H9 (cell line): ENCODE measurements at regions not wholly inside any gene's neighbourhood (a gene's known extent, or its start where the extent isn't known, plus 50 kb on each side); places are given as distances from the start of the nearest gene placed in this dataset.

Source experiments
- DNase-seq: peaks from one replicate; pipeline ENCODE4 v3.0.0-alpha.2; 2017
- H2AFZ ChIP-seq: one replicate; pipeline ENCODE4 v1.6.1; 2013; ENCODE audit warnings: mild to moderate bottlenecking, low read length, control low read depth, moderate library complexity
- H2AK5ac ChIP-seq: 2 replicates; pipeline ENCODE4 v1.6.1; 2013; ENCODE audit warnings: low read length, control low read depth, mixed read lengths; ENCODE audit not compliant: insufficient read length
- H2BK120ac ChIP-seq: one replicate; pipeline ENCODE4 v1.6.1; 2013; ENCODE audit warnings: low read depth, mild to moderate bottlenecking, low read length, control low read depth, inconsistent platforms; ENCODE audit not compliant: poor library complexity, severe bottlenecking
- H2BK12ac ChIP-seq: 2 replicates; pipeline ENCODE4 v1.6.1; 2013; ENCODE audit warnings: low read length, control low read depth, mixed read lengths, low read depth; ENCODE audit not compliant: insufficient read length
- H2BK15ac ChIP-seq: 2 replicates; pipeline ENCODE4 v1.6.1; 2013; ENCODE audit warnings: low read depth, low read length, control low read depth
- H2BK20ac ChIP-seq: one replicate; pipeline ENCODE4 v1.6.1; 2013; ENCODE audit warnings: low read depth, mild to moderate bottlenecking, low read length, control low read depth, inconsistent platforms; ENCODE audit not compliant: poor library complexity, severe bottlenecking
- H2BK5ac ChIP-seq: 2 replicates; pipeline ENCODE4 v1.6.1; 2013; ENCODE audit warnings: low read length, control low read depth, mixed read lengths; ENCODE audit not compliant: insufficient read length
- H3K14ac ChIP-seq: 2 replicates; pipeline ENCODE4 v1.6.1; 2013; ENCODE audit warnings: low read length, control low read depth; ENCODE audit not compliant: insufficient read depth
- H3K18ac ChIP-seq: 2 replicates; pipeline ENCODE4 v1.6.1; 2013; ENCODE audit warnings: low read depth, mild to moderate bottlenecking, mixed read lengths, low read length, control low read depth; ENCODE audit not compliant: insufficient read length
- H3K23ac ChIP-seq: 2 replicates; pipeline ENCODE4 v1.6.1; 2013; ENCODE audit warnings: low read length, control low read depth, mixed read lengths, low read depth; ENCODE audit not compliant: insufficient read length
- H3K23me2 ChIP-seq: 2 replicates; pipeline ENCODE4 v1.6.1; 2013; ENCODE audit warnings: low read depth, mild to moderate bottlenecking, mixed read lengths, low read length, control low read depth; ENCODE audit not compliant: insufficient read length, poor library complexity, severe bottlenecking
- H3K27ac ChIP-seq: 2 replicates; pipeline ENCODE4 v1.5.1; 2013; ENCODE audit warnings: low read length, control low read depth, mixed read lengths, low read depth; ENCODE audit not compliant: insufficient read length
- H3K27me3 ChIP-seq: 2 replicates; pipeline ENCODE4 v1.6.1; 2013; ENCODE audit warnings: low read length, control low read depth, inconsistent platforms; ENCODE audit not compliant: insufficient read depth
- H3K4ac ChIP-seq: 2 replicates; pipeline ENCODE4 v1.6.1; 2013; ENCODE audit warnings: low read depth, mild to moderate bottlenecking, control low read depth, inconsistent platforms, low read length, moderate library complexity
- H3K4me1 ChIP-seq: 2 replicates; pipeline ENCODE4 v1.6.1; 2013; ENCODE audit warnings: low read length, control low read depth, inconsistent platforms; ENCODE audit not compliant: insufficient read depth
- H3K4me2 ChIP-seq: 2 replicates; pipeline ENCODE4 v1.6.1; 2013; ENCODE audit warnings: low read length, control low read depth, mixed read lengths; ENCODE audit not compliant: insufficient read length, insufficient read depth
- H3K56ac ChIP-seq: 2 replicates; pipeline ENCODE4 v1.6.1; 2013; ENCODE audit warnings: low read depth, mild to moderate bottlenecking, mixed read lengths, low read length, control low read depth; ENCODE audit not compliant: insufficient read length
- H3K79me1 ChIP-seq: 2 replicates; pipeline ENCODE4 v1.6.1; 2013; ENCODE audit warnings: low read depth, mild to moderate bottlenecking, moderate library complexity, low read length, control low read depth, inconsistent platforms; ENCODE audit not compliant: insufficient read depth, poor library complexity, severe bottlenecking
- H3K79me2 ChIP-seq: 2 replicates; pipeline ENCODE4 v1.6.1; 2013; ENCODE audit warnings: low read length, control low read depth, inconsistent platforms; ENCODE audit not compliant: insufficient read depth
- H3K9ac ChIP-seq: 2 replicates; pipeline ENCODE4 v1.6.1; 2013; ENCODE audit warnings: low read length, control low read depth, mixed read lengths; ENCODE audit not compliant: insufficient read length; ENCODE audit errors: extremely low read depth
- H3K9me3 ChIP-seq: one replicate; pipeline ENCODE4 v1.6.1; 2013; ENCODE audit warnings: low read depth, low read length, inconsistent platforms; ENCODE audit not compliant: control insufficient read depth
- H3T11ph ChIP-seq: one replicate; pipeline ENCODE4 v1.6.1; 2013; ENCODE audit warnings: mild to moderate bottlenecking, low read length, control low read depth, inconsistent platforms
- H4K20me1 ChIP-seq: one replicate; pipeline ENCODE4 v1.6.1; 2013; ENCODE audit not compliant: control insufficient read depth, insufficient read length, insufficient read depth
- H4K5ac ChIP-seq: 2 replicates; pipeline ENCODE4 v1.6.1; 2013; ENCODE audit warnings: low read depth, mild to moderate bottlenecking, mixed read lengths, low read length, control low read depth; ENCODE audit not compliant: insufficient read length
- H4K8ac ChIP-seq: replicated peaks from 2 replicates; pipeline ENCODE4 v1.6.1; 2013; ENCODE audit warnings: low read length, control low read depth, mixed read lengths, low read depth; ENCODE audit not compliant: insufficient read length
- H4K91ac ChIP-seq: 2 replicates; pipeline ENCODE4 v1.6.1; 2013; ENCODE audit warnings: low read depth, mild to moderate bottlenecking, moderate library complexity, mixed read lengths, low read length, control low read depth; ENCODE audit not compliant: insufficient read length
- H3K27ac Mint-ChIP-seq, 3 experiments: 2 replicates in 2 of 3; 3 replicates in 1 of 3; pipeline ENCODE4 v1.8.0; 2020 to 2021; ENCODE audit warnings: mixed read lengths in 3 of 3, mild to moderate bottlenecking in 1 of 3, moderate library complexity in 1 of 3
- H3K27me3 Mint-ChIP-seq: 2 replicates; pipeline ENCODE4 v1.8.0; 2021; ENCODE audit warnings: low read depth, mild to moderate bottlenecking, moderate library complexity, mixed read lengths
- H3K36me3 Mint-ChIP-seq, 3 experiments: 2 replicates in 2 of 3; 3 replicates in 1 of 3; pipeline ENCODE4 v1.8.0; 2020 to 2021; ENCODE audit warnings: low read depth in 3 of 3, mixed read lengths in 3 of 3; ENCODE audit not compliant: insufficient read depth in 1 of 3
- H3K4me1 Mint-ChIP-seq, 2 experiments: 2 replicates each; pipeline ENCODE4 v1.8.0; 2020; ENCODE audit warnings: mixed read lengths in 2 of 2
- H3K4me3 Mint-ChIP-seq, 2 experiments: 2 replicates in 1 of 2; 3 replicates in 1 of 2; pipeline ENCODE4 v1.8.0; 2020 to 2021; ENCODE audit warnings: mild to moderate bottlenecking in 2 of 2, mixed read lengths in 2 of 2, moderate library complexity in 1 of 2
- H3K9me3 Mint-ChIP-seq, 2 experiments: 2 replicates in 1 of 2; 3 replicates in 1 of 2; pipeline ENCODE4 v1.8.0; 2020; ENCODE audit warnings: mild to moderate bottlenecking in 2 of 2, mixed read lengths in 2 of 2, moderate library complexity in 1 of 2
- WGBS: extraction: QIAGEN DNeasy Blood & Tissue Kit; methylation state at CpG from one replicate; pipeline ENCODE4 v1.1.7; 2013; ENCODE audit warnings: missing lambda C conversion rate, low lambda C conversion rate, mixed read lengths; ENCODE audit not compliant: insufficient read length; ENCODE audit errors: extremely low coverage; 5-methylcytosine and 5-hydroxymethylcytosine counted together
- TF ChIP-seq, protein P1 (sequence below): fragments of 200-600 bp; sonication (generic); conservative IDR thresholded peaks from 3 replicates; pipeline ENCODE4 v1.8.0; 2021; ENCODE audit warnings: antibody characterized with exemption, mild to moderate bottlenecking

DNA sequence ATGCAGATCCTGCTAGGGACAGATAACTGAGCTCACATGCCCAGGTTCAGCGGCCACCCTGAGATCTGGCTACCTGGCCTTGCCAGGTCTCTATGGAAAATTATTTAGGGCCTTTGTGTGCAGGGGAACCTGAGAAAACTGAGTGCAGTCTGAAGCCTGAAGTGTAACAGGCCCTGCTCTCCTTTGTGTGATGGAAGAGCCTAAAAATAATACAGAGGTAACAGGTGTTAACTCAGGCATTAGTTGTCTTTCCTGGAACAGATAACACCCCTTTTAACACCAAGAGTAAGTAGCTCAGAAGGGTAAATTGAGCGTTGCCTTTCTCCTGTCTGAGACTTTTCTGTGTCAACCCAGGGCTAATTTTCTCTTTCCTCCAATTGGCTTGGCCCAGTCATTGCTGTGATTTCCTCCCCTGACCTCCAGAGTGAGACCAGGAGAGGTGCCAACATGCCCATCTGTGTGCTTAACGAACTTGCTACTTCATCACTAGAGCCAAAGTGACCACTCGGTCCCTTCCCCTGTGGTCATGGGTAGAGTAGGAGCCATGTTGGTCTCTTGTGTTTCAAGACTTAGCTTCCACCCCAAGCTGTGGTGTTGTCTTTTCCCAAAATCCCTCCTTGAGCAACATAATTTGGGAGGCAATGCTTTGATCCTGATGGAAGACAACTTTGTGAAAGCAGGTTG is 304.4 kb upstream of the JAG1 start:
- peak overlapping the region; percentile 57 for H2BK12ac ChIP-seq
- no peak overlapping the region for H2BK15ac ChIP-seq
- H3K4me3 Mint-ChIP-seq: no peak overlapping the region
- H4K5ac ChIP-seq: no peak overlapping the region
- no peak overlapping the region for H4K91ac ChIP-seq
- H3K14ac ChIP-seq: no peak overlapping the region
- no peak overlapping the region for H2BK20ac ChIP-seq
- no peak overlapping the region for H3K4me2 ChIP-seq
- H2AFZ ChIP-seq: peak overlapping the region; percentile 14
- H2AK5ac ChIP-seq: no peak overlapping the region
- no peaks in the 10 kb centered on the region for H3K27me3 Mint-ChIP-seq
- H3K23ac ChIP-seq: no peak overlapping the region
- no peak overlapping the region for H3T11ph ChIP-seq
- no peak overlapping the region for H2BK5ac ChIP-seq
- H3K4ac ChIP-seq: no peak overlapping the region
- H3K27ac Mint-ChIP-seq: no peak overlapping the region
- no peak overlapping the region for H3K56ac ChIP-seq
- H3K23me2 ChIP-seq: no peaks in the 10 kb centered on the region
- H3K79me1 ChIP-seq: no peaks in the 10 kb centered on the region
- TF ChIP-seq, protein P1, sequence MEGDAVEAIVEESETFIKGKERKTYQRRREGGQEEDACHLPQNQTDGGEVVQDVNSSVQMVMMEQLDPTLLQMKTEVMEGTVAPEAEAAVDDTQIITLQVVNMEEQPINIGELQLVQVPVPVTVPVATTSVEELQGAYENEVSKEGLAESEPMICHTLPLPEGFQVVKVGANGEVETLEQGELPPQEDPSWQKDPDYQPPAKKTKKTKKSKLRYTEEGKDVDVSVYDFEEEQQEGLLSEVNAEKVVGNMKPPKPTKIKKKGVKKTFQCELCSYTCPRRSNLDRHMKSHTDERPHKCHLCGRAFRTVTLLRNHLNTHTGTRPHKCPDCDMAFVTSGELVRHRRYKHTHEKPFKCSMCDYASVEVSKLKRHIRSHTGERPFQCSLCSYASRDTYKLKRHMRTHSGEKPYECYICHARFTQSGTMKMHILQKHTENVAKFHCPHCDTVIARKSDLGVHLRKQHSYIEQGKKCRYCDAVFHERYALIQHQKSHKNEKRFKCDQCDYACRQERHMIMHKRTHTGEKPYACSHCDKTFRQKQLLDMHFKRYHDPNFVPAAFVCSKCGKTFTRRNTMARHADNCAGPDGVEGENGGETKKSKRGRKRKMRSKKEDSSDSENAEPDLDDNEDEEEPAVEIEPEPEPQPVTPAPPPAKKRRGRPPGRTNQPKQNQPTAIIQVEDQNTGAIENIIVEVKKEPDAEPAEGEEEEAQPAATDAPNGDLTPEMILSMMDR: no peak
- DNase-seq: no peak
- no peaks in the 10 kb centered on the region for H3K27me3 ChIP-seq
- H3K18ac ChIP-seq: peak overlapping the region; percentile 25
- peaks cover 0 to 2% of the 10 kb centered on the region in 2 experiments; a peak in 2 of 5 replicates for H3K9me3 Mint-ChIP-seq
- no peaks in the 10 kb centered on the region for H3K9me3 ChIP-seq
- no CpG with 5 or more reads among the region's 4 CpGs for WGBS
- no peak overlapping the region for H2BK120ac ChIP-seq
- H3K4me1 ChIP-seq: no peaks in the 10 kb centered on the region; the same call in 1 of the 2 replicates
- no peak overlapping the region for H3K27ac ChIP-seq
- peaks cover 7% of the 10 kb centered on the region in 2 experiments; a peak in 3 of 4 replicates for H3K4me1 Mint-ChIP-seq
- no peaks in the 10 kb centered on the region for H3K79me2 ChIP-seq
- no peak overlapping the region for H3K9ac ChIP-seq
- no peaks in the 10 kb centered on the region for H4K20me1 ChIP-seq
- no peaks in the 10 kb centered on the region for H3K36me3 Mint-ChIP-seq
- no peak overlapping the region for H4K8ac ChIP-seq
